ENCODE measurements at regions not wholly inside any gene's neighbourhood (a gene's known extent, or its start where the extent isn't known, plus 50 kb on each side); places are given as distances from the start of the nearest gene placed in this dataset.

- Histone ChIP-seq H3K9me3 (no peaks in the 10 kb centered on the region), H3K4me1 (no peaks in the 10 kb centered on the region), H3K4me2 (no peak overlapping the region), H3K4me3 (no peak overlapping the region), H3K27ac (no peak overlapping the region)
- CTCF ChIA-PET: no interaction called here
- 50% methylated on average over 6 of the region's 6 CpGs for WGBS (ENCODE audit: missing lambda C conversion rate)
- DNase-seq (ENCODE audit: low read depth in 1 of 2, low spot score in 1 of 2): no peak
- no peak for ATAC-seq
- POLR2A ChIA-PET: no interaction called here
- no peak for FAIRE-seq
- TF ChIP-seq GATA3 (IDR thresholded peaks at IDR 0.05; ENCODE audit: borderline replicate concordance) (no peak), ATOH8 (CRISPR knock-in tag; IDR thresholded peaks at IDR 0.05; ENCODE audit: low read depth) (no peak), ZC3H11A (IDR thresholded peaks at IDR 0.05) (peak; percentile 52)
Observed at GRCh38 chr4:32686123-32686522, 1966.0 kb downstream of the PCDH7 start.

GRCh38 chr4:32689518-32689917, 1969.3 kb downstream of the PCDH7 start:
- ChIA-PET CTCF (no interaction called here), POLR2A (no interaction called here)
- no peak for TF ChIP-seq BCL3 (IDR thresholded peaks at IDR 0.05)
- no peak for TF ChIP-seq HOXB5 (CRISPR knock-in tag; IDR thresholded peaks at IDR 0.05)
- peak in 1 of 2 experiments; percentile 57; a peak in 2 of 4 replicates for TF ChIP-seq CEBPB (IDR thresholded peaks at IDR 0.05)
- peak; percentile 23; the same call in 1 of the 2 replicates for TF ChIP-seq FOSL2 (IDR thresholded peaks at IDR 0.05)
- peak; percentile 43; the same call in 1 of the 2 replicates for TF ChIP-seq FOSL2 (CRISPR knock-in tag; IDR thresholded peaks at IDR 0.05)
- no peak for TF ChIP-seq CBX8 (IDR thresholded peaks at IDR 0.05)
- no peak for TF ChIP-seq ZSCAN20 (CRISPR knock-in tag; IDR thresholded peaks at IDR 0.05)
- no peak for TF ChIP-seq MAFK (IDR thresholded peaks at IDR 0.05; ENCODE audit: partially characterized antibody)
- no peak for TF ChIP-seq CHD4 (IDR thresholded peaks at IDR 0.05; ENCODE audit: borderline replicate concordance)
- H3K4me3 ChIP-seq: no peak overlapping the region
- H3K27ac ChIP-seq: no peak overlapping the region
- no peaks in the 10 kb centered on the region for H3K9me3 ChIP-seq
- WGBS (ENCODE audit: missing lambda C conversion rate): 19% methylated on average over 3 of the region's 3 CpGs
- no peak overlapping the region for H3K4me2 ChIP-seq
- FAIRE-seq (no peak), ATAC-seq (no peak), DNase-seq (ENCODE audit: low read depth in 1 of 2, low spot score in 1 of 2) (peak; percentile 1 to 15)
- H3K4me1 ChIP-seq: no peaks in the 10 kb centered on the region

- TF ChIP-seq CHD4 (IDR thresholded peaks at IDR 0.05; ENCODE audit: borderline replicate concordance) (no peak), MYC (IDR thresholded peaks at IDR 0.05; ENCODE audit: borderline replicate concordance, low read length) (no peak), ELK1 (IDR thresholded peaks at IDR 0.05; ENCODE audit: low read depth, low read length) (no peak), ESRRA (IDR thresholded peaks at IDR 0.05; ENCODE audit: borderline replicate concordance, low read length) (no peak), CTCF (IDR thresholded peaks at IDR 0.05) (no peak), CBX8 (IDR thresholded peaks at IDR 0.05) (no peak), HOXB5 (CRISPR knock-in tag; IDR thresholded peaks at IDR 0.05) (no peak), MAX (IDR thresholded peaks at IDR 0.05) (no peak), KDM5A (IDR thresholded peaks at IDR 0.05) (no peak), POLR2AphosphoS2 (conservative IDR thresholded peaks at IDR 0.05; ENCODE audit: low read length) (no peak), EHF (CRISPR knock-in tag; IDR thresholded peaks at IDR 0.05) (no peak), SREBF2 (IDR thresholded peaks at IDR 0.05) (no peak), RNF2 (IDR thresholded peaks at IDR 0.05; ENCODE audit: borderline replicate concordance, low read depth) (no peak)
- Histone ChIP-seq H3K27ac (no peak overlapping the region), H3K9me3 (no peaks in the 10 kb centered on the region), H3K4me3 (no peak overlapping the region), H3K4me1 (no peaks in the 10 kb centered on the region), H3K4me2 (no peak overlapping the region)
- ChIA-PET POLR2A (no interaction called here), CTCF (no interaction called here)
- ATAC-seq (no peak), DNase-seq (ENCODE audit: low read depth in 1 of 2, low spot score in 1 of 2) (no peak), FAIRE-seq (no peak)
- 28% methylated on average over 2 of the region's 2 CpGs for WGBS (ENCODE audit: missing lambda C conversion rate)
Observed at GRCh38 chr4:32697281-32697814, 1977.2 kb downstream of the PCDH7 start.
